NOMO-1 treated with dmso at 0.1 percent for 144 hours (cell line): ENCODE measurements at regions not wholly inside any gene's neighbourhood (a gene's known extent, or its start where the extent isn't known, plus 50 kb on each side); places are given as distances from the start of the nearest gene placed in this dataset.
"Not testable (repeated sequence)": the region's sequence is repeated elsewhere in the genome, so short reads cannot be mapped to it uniquely, and the experiment has no call there.

Experiments used
- DNase-seq: peaks from one replicate; lab custom pipeline; 2025; ENCODE audit not compliant: unreplicated experiment; lab: John Stamatoyannopoulos, UW

GRCh38 chr20:55937283-55937682 is 68.0 kb downstream of the CBLN4 start:
- no peak for DNase-seq

GRCh38 chr20:55936209-55936595 is 69.1 kb downstream of the CBLN4 start:
- DNase-seq = no peak

- no peak for DNase-seq
These were observed 69.7 kb downstream of the CBLN4 start for GRCh38 chr20:55935448-55936208.

GRCh38 chr20:55934146-55934545 is 71.2 kb downstream of the CBLN4 start:
- no peak for DNase-seq

GRCh38 chr20:55930876-55931275 is 74.4 kb downstream of the CBLN4 start:
- DNase-seq = not testable (repeated sequence)

GRCh38 chr20:55928266-55928665 is 77.1 kb downstream of the CBLN4 start:
- DNase-seq = no peak

- no peak for DNase-seq
These were observed 85.4 kb downstream of the CBLN4 start for GRCh38 chr20:55919956-55920355.

GRCh38 chr20:55919319-55919718 is 86.0 kb downstream of the CBLN4 start:
- DNase-seq = no peak

- DNase-seq = no peak
These were observed 86.8 kb downstream of the CBLN4 start for GRCh38 chr20:55918471-55918870.

- DNase-seq = no peak
These were observed 112.3 kb downstream of the CBLN4 start for GRCh38 chr20:55893031-55893430.

- no peak for DNase-seq
These were observed 116.6 kb downstream of the CBLN4 start for GRCh38 chr20:55888685-55889084.

GRCh38 chr20:55882910-55883309 is 122.4 kb downstream of the CBLN4 start:
- no peak for DNase-seq

- no peak for DNase-seq
These were observed 123.0 kb downstream of the CBLN4 start for GRCh38 chr20:55882286-55882685.

GRCh38 chr20:55881204-55881603 is 124.1 kb downstream of the CBLN4 start:
- DNase-seq = no peak

GRCh38 chr20:55880361-55880760 is 125.0 kb downstream of the CBLN4 start:
- no peak for DNase-seq

- no peak for DNase-seq
These were observed 150.3 kb downstream of the CBLN4 start for GRCh38 chr20:55855052-55855451.

GRCh38 chr20:55830121-55830827 is 175.0 kb downstream of the CBLN4 start:
- DNase-seq = no peak

- no peak for DNase-seq
These were observed 200.2 kb downstream of the CBLN4 start for GRCh38 chr20:55805138-55805537.

- DNase-seq = no peak
These were observed 204.6 kb downstream of the CBLN4 start for GRCh38 chr20:55800552-55801245.

- no peak for DNase-seq
These were observed 211.3 kb downstream of the CBLN4 start for GRCh38 chr20:55793986-55794385.

- no peak for DNase-seq
These were observed 213.3 kb downstream of the CBLN4 start for GRCh38 chr20:55792049-55792448.

GRCh38 chr20:55790178-55790577 is 215.1 kb downstream of the CBLN4 start:
- no peak for DNase-seq
